ENCODE measurements at regions not wholly inside any gene's neighbourhood (a gene's known extent, or its start where the extent isn't known, plus 50 kb on each side); places are given as distances from the start of the nearest gene placed in this dataset.

GRCh38 chr5:143546394-143546793 lies 142.9 kb upstream of the NR3C1 start:
- no peak for TF ChIP-seq Cebpa-rat (IDR thresholded peaks at IDR 0.05)
- H3K4me1 ChIP-seq = no peaks in the 10 kb centered on the region
- no peaks in the 10 kb centered on the region for H3K36me3 ChIP-seq
- no peak overlapping the region for H3K4me2 ChIP-seq
- H4K20me1 ChIP-seq = no peaks in the 10 kb centered on the region
- no peak overlapping the region for H3K4me3 ChIP-seq
- no peak overlapping the region for H3K9ac ChIP-seq
- peaks cover 5% of the 10 kb centered on the region; the same call in 1 of the 2 replicates for H3K9me3 ChIP-seq
- H3K27me3 ChIP-seq = no peaks in the 10 kb centered on the region
- no peak overlapping the region for H3K27ac ChIP-seq

GRCh38 chr5:143544606-143545005 lies 141.1 kb upstream of the NR3C1 start:
- no peaks in the 10 kb centered on the region for H3K36me3 ChIP-seq
- no peaks in the 10 kb centered on the region for H3K4me1 ChIP-seq
- no peaks in the 10 kb centered on the region for H3K27me3 ChIP-seq
- no peaks in the 10 kb centered on the region for H4K20me1 ChIP-seq
- H3K9ac ChIP-seq = no peak overlapping the region
- H3K9me3 ChIP-seq = peaks cover 7% of the 10 kb centered on the region
- H3K4me3 ChIP-seq = no peak overlapping the region
- no peak overlapping the region for H3K4me2 ChIP-seq
- H3K27ac ChIP-seq = no peak overlapping the region
- no peak for TF ChIP-seq Cebpa-rat (IDR thresholded peaks at IDR 0.05)

GRCh38 chr5:143543358-143544255 lies 140.1 kb upstream of the NR3C1 start:
- no peaks in the 10 kb centered on the region for H4K20me1 ChIP-seq
- H3K4me1 ChIP-seq = no peaks in the 10 kb centered on the region
- TF ChIP-seq Cebpa-rat (IDR thresholded peaks at IDR 0.05) = no peak
- H3K9ac ChIP-seq = no peak overlapping the region
- no peak overlapping the region for H3K4me2 ChIP-seq
- no peaks in the 10 kb centered on the region for H3K27me3 ChIP-seq
- H3K27ac ChIP-seq = no peak overlapping the region
- H3K9me3 ChIP-seq = peaks cover 15% of the 10 kb centered on the region
- no peaks in the 10 kb centered on the region for H3K36me3 ChIP-seq
- no peak overlapping the region for H3K4me3 ChIP-seq

GRCh38 chr5:143542798-143543144 lies 139.3 kb upstream of the NR3C1 start:
- Histone ChIP-seq H3K9ac (no peak overlapping the region), H3K4me2 (no peak overlapping the region), H3K27ac (no peak overlapping the region), H3K27me3 (no peaks in the 10 kb centered on the region), H3K4me3 (no peak overlapping the region), H3K36me3 (no peaks in the 10 kb centered on the region), H3K9me3 (peaks cover 15% of the 10 kb centered on the region), H3K4me1 (no peaks in the 10 kb centered on the region), H4K20me1 (no peaks in the 10 kb centered on the region)
- no peak for TF ChIP-seq Cebpa-rat (IDR thresholded peaks at IDR 0.05)

GRCh38 chr5:143541943-143542797 lies 138.7 kb upstream of the NR3C1 start:
- Histone ChIP-seq H3K9me3 (peaks cover 15% of the 10 kb centered on the region), H3K9ac (no peak overlapping the region), H4K20me1 (no peaks in the 10 kb centered on the region), H3K27me3 (no peaks in the 10 kb centered on the region), H3K4me3 (no peak overlapping the region), H3K4me2 (no peak overlapping the region), H3K36me3 (no peaks in the 10 kb centered on the region), H3K4me1 (no peaks in the 10 kb centered on the region), H3K27ac (no peak overlapping the region)
- TF ChIP-seq Cebpa-rat (IDR thresholded peaks at IDR 0.05) = no peak

GRCh38 chr5:143539742-143540141 lies 136.3 kb upstream of the NR3C1 start:
- H3K36me3 ChIP-seq = no peaks in the 10 kb centered on the region
- peaks cover 10% of the 10 kb centered on the region for H3K9me3 ChIP-seq
- H3K4me3 ChIP-seq = no peak overlapping the region
- no peak overlapping the region for H3K4me2 ChIP-seq
- no peak overlapping the region for H3K9ac ChIP-seq
- no peak for TF ChIP-seq Cebpa-rat (IDR thresholded peaks at IDR 0.05)
- no peaks in the 10 kb centered on the region for H3K27me3 ChIP-seq
- no peak overlapping the region for H3K27ac ChIP-seq
- H3K4me1 ChIP-seq = no peaks in the 10 kb centered on the region
- no peaks in the 10 kb centered on the region for H4K20me1 ChIP-seq

- peaks cover 10% of the 10 kb centered on the region for H3K9me3 ChIP-seq
- H3K27me3 ChIP-seq = no peaks in the 10 kb centered on the region
- H4K20me1 ChIP-seq = no peaks in the 10 kb centered on the region
- no peak for TF ChIP-seq Cebpa-rat (IDR thresholded peaks at IDR 0.05)
- no peak overlapping the region for H3K9ac ChIP-seq
- no peak overlapping the region for H3K27ac ChIP-seq
- no peak overlapping the region for H3K4me2 ChIP-seq
- no peaks in the 10 kb centered on the region for H3K4me1 ChIP-seq
- no peaks in the 10 kb centered on the region for H3K36me3 ChIP-seq
- no peak overlapping the region for H3K4me3 ChIP-seq
Measured at GRCh38 chr5:143537056-143537455, 133.6 kb upstream of the NR3C1 start.

GRCh38 chr5:143536364-143536763 lies 132.9 kb upstream of the NR3C1 start:
- H3K4me1 ChIP-seq = no peaks in the 10 kb centered on the region
- H3K9ac ChIP-seq = no peak overlapping the region
- no peaks in the 10 kb centered on the region for H4K20me1 ChIP-seq
- H3K27me3 ChIP-seq = no peaks in the 10 kb centered on the region
- no peak overlapping the region for H3K27ac ChIP-seq
- no peak overlapping the region for H3K4me2 ChIP-seq
- no peak for TF ChIP-seq Cebpa-rat (IDR thresholded peaks at IDR 0.05)
- H3K9me3 ChIP-seq = peaks cover 10% of the 10 kb centered on the region
- H3K36me3 ChIP-seq = no peaks in the 10 kb centered on the region
- H3K4me3 ChIP-seq = no peak overlapping the region

GRCh38 chr5:143534761-143535154 lies 131.3 kb upstream of the NR3C1 start:
- Histone ChIP-seq H3K36me3 (no peaks in the 10 kb centered on the region), H3K4me1 (no peaks in the 10 kb centered on the region), H3K9me3 (peaks cover 10% of the 10 kb centered on the region), H3K4me3 (no peak overlapping the region), H3K4me2 (no peak overlapping the region), H4K20me1 (no peaks in the 10 kb centered on the region), H3K9ac (no peak overlapping the region), H3K27ac (no peak overlapping the region), H3K27me3 (no peaks in the 10 kb centered on the region)
- no peak for TF ChIP-seq Cebpa-rat (IDR thresholded peaks at IDR 0.05)
